ENCODE measurements at regions not wholly inside any gene's neighbourhood (a gene's known extent, or its start where the extent isn't known, plus 50 kb on each side); places are given as distances from the start of the nearest gene placed in this dataset.

DNA sequence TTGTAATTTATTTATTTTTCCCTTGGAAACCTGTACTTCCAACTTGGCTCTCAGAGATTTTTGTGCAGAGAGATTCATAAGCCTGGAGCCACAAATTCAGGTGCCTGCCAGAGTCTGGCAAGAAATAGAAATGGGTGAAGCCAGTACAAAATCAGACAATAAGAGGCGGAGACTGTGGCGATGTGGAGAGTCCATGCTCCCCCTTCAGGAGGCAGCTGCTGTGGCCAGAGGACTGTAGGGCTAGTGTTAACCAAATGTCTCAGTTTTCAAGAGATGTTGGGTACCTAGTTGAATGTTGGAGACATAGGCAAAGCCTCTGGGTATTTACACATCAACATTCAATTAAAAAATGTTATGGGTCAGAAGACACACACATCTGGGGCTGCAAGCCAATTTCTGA is 208.6 kb downstream of the PSAT1 start:
- TF ChIP-seq, protein P1, sequence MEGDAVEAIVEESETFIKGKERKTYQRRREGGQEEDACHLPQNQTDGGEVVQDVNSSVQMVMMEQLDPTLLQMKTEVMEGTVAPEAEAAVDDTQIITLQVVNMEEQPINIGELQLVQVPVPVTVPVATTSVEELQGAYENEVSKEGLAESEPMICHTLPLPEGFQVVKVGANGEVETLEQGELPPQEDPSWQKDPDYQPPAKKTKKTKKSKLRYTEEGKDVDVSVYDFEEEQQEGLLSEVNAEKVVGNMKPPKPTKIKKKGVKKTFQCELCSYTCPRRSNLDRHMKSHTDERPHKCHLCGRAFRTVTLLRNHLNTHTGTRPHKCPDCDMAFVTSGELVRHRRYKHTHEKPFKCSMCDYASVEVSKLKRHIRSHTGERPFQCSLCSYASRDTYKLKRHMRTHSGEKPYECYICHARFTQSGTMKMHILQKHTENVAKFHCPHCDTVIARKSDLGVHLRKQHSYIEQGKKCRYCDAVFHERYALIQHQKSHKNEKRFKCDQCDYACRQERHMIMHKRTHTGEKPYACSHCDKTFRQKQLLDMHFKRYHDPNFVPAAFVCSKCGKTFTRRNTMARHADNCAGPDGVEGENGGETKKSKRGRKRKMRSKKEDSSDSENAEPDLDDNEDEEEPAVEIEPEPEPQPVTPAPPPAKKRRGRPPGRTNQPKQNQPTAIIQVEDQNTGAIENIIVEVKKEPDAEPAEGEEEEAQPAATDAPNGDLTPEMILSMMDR (IDR thresholded peaks at IDR 0.05): no peak
- TF ChIP-seq POLR2A (IDR thresholded peaks at IDR 0.05) (no peak), POLR2AphosphoS5 (IDR thresholded peaks at IDR 0.05) (no peak), EP300 (IDR thresholded peaks at IDR 0.05) (no peak)
